Liver (tissue), 8 donors: ENCODE measurements at regions not wholly inside any gene's neighbourhood (a gene's known extent, or its start where the extent isn't known, plus 50 kb on each side); places are given as distances from the start of the nearest gene placed in this dataset.

ENCODE experiments used
- DNase-seq: peaks from one replicate; pipeline ENCODE4 v3.0.0-alpha.2; 2017; ENCODE audit warnings: low spot score
- H3K27ac ChIP-seq, 2 donors: one replicate each; pipeline ENCODE4 v1.7.0; 2013; ENCODE audit warnings: inconsistent platforms in 2 of 2, low read length in 2 of 2, control low read depth in 1 of 2, low read depth in 1 of 2, mild to moderate bottlenecking in 1 of 2
- H3K27me3 ChIP-seq, 4 donors: one replicate each; pipeline versions ENCODE4 v1.6.1 to v1.7.0; 2013; ENCODE audit warnings: low read length in 3 of 4, inconsistent platforms in 1 of 4, mild to moderate bottlenecking in 1 of 4, moderate library complexity in 1 of 4; ENCODE audit not compliant: control insufficient read depth in 4 of 4, insufficient read depth in 4 of 4
- H3K36me3 ChIP-seq, 4 donors: one replicate each; pipeline versions ENCODE4 v1.6.1 to v1.7.0; 2013; ENCODE audit warnings: low read length in 3 of 4, mild to moderate bottlenecking in 3 of 4, low read depth in 1 of 4, moderate library complexity in 1 of 4; ENCODE audit not compliant: control insufficient read depth in 4 of 4, insufficient read depth in 3 of 4
- H3K4me1 ChIP-seq, 4 donors: one replicate each; pipeline versions ENCODE4 v1.6.1 to v1.7.0; 2013; ENCODE audit warnings: low read length in 3 of 4, mild to moderate bottlenecking in 3 of 4, moderate library complexity in 1 of 4; ENCODE audit not compliant: control insufficient read depth in 4 of 4, insufficient read depth in 4 of 4
- H3K4me3 ChIP-seq, 3 donors: one replicate each; pipeline versions ENCODE4 v1.6.1 to v1.7.0; 2013; ENCODE audit warnings: low read length in 3 of 3, control low read depth in 1 of 3, low read depth in 1 of 3, mild to moderate bottlenecking in 1 of 3
- H3K9ac ChIP-seq, 2 donors: one replicate each; pipeline ENCODE4 v1.7.0; 2013; ENCODE audit warnings: low read length in 2 of 2, mild to moderate bottlenecking in 2 of 2, moderate library complexity in 2 of 2, control low read depth in 1 of 2, low read depth in 1 of 2
- H3K9me3 ChIP-seq, 4 donors: one replicate each; pipeline versions ENCODE4 v1.6.1 to v1.7.0; 2013; ENCODE audit warnings: low read length in 3 of 4; ENCODE audit not compliant: control insufficient read depth in 4 of 4
- CTCF ChIP-seq: fragments of 150-350 bp; IDR thresholded peaks from 2 replicates; pipeline ENCODE4 v1.5.1; 2017; ENCODE audit warnings: improper control_type of control experiment, low read depth, low read length; ENCODE audit not compliant: missing input control
- EGR1 ChIP-seq, 2 donors: IDR thresholded peaks; 2 replicates each; pipeline ENCODE4 v1.6.1; 2016 to 2018; ENCODE audit warnings: antibody characterized with exemption in 2 of 2, low read depth in 2 of 2
- FOXA1 ChIP-seq: IDR thresholded peaks from 2 replicates; pipeline ENCODE4 v1.6.1; 2016; ENCODE audit warnings: antibody characterized with exemption
- FOXA2 ChIP-seq: IDR thresholded peaks from 2 replicates; pipeline ENCODE4 v1.6.1; 2016; ENCODE audit warnings: antibody characterized with exemption
- GABPA ChIP-seq, 2 donors: IDR thresholded peaks in 1 of 2; conservative IDR thresholded peaks in 1 of 2; 2 replicates each; pipeline ENCODE4 v1.6.1; 2016; ENCODE audit warnings: antibody characterized with exemption in 2 of 2, mild to moderate bottlenecking in 1 of 2, moderate library complexity in 1 of 2
- HNF4A ChIP-seq, 2 donors: conservative IDR thresholded peaks; 2 replicates each; pipeline ENCODE4 v1.6.1; 2016; ENCODE audit warnings: antibody characterized with exemption in 2 of 2, mild to moderate bottlenecking in 2 of 2
- HNF4G ChIP-seq: IDR thresholded peaks from 2 replicates; pipeline ENCODE4 v1.6.1; 2016; ENCODE audit warnings: antibody characterized with exemption
- JUND ChIP-seq, 2 donors: IDR thresholded peaks; 2 replicates each; pipeline ENCODE4 v1.6.1; 2016; ENCODE audit warnings: antibody characterized with exemption in 2 of 2
- MAX ChIP-seq: IDR thresholded peaks from 2 replicates; pipeline ENCODE4 v1.6.1; 2016; ENCODE audit warnings: antibody characterized with exemption
- NR2F2 ChIP-seq: IDR thresholded peaks from 2 replicates; pipeline ENCODE4 v1.6.1; 2016; ENCODE audit warnings: antibody characterized with exemption
- RAD21 ChIP-seq, 2 donors: IDR thresholded peaks; 2 replicates each; pipeline ENCODE4 v1.6.1; 2016; ENCODE audit warnings: antibody characterized with exemption in 2 of 2, mild to moderate bottlenecking in 2 of 2
- REST ChIP-seq: IDR thresholded peaks from 2 replicates; pipeline ENCODE4 v1.6.1; 2016; ENCODE audit warnings: antibody characterized with exemption, mild to moderate bottlenecking
- RXRA ChIP-seq, 2 donors: IDR thresholded peaks; 2 replicates each; pipeline ENCODE4 v1.6.1; 2017 to 2018; ENCODE audit warnings: antibody characterized with exemption in 2 of 2, mild to moderate bottlenecking in 1 of 2
- SP1 ChIP-seq: IDR thresholded peaks from 2 replicates; pipeline ENCODE4 v1.6.1; 2018; ENCODE audit warnings: antibody characterized with exemption, mild to moderate bottlenecking
- TAF1 ChIP-seq: conservative IDR thresholded peaks from 2 replicates; pipeline ENCODE4 v1.6.1; 2016; ENCODE audit warnings: antibody characterized with exemption, mild to moderate bottlenecking
- YY1 ChIP-seq: IDR thresholded peaks from 2 replicates; pipeline ENCODE4 v1.6.1; 2016; ENCODE audit warnings: antibody characterized with exemption, mild to moderate bottlenecking
- ZBTB33 ChIP-seq: IDR thresholded peaks from 2 replicates; pipeline ENCODE4 v1.6.1; 2016; ENCODE audit warnings: antibody characterized with exemption
- WGBS: extraction: QIAGEN DNeasy Blood & Tissue Kit; methylation state at CpG from one replicate; pipeline ENCODE4 v1.1.7; 2013; 5-methylcytosine and 5-hydroxymethylcytosine counted together
- donor health status: healthy.
- donor health status: healthy.
- donor health status: healthy.
- donor health status: healthy.
- donor health status: healthy.

GRCh38 chr18:66141716-66142115, 390.9 kb downstream of the CDH7 start:
- H3K4me1 ChIP-seq = no peaks in the 10 kb centered on the region
- H3K27ac ChIP-seq = no peak overlapping the region
- H3K36me3 ChIP-seq = no peaks in the 10 kb centered on the region
- TF ChIP-seq REST (no peak), EGR1 (IDR thresholded peaks at IDR 0.05; ENCODE audit: low read depth in 2 of 2) (no peak)
- H3K9me3 ChIP-seq = no peaks in the 10 kb centered on the region
- no peak for DNase-seq
- peaks cover 0 to 4% (median 0%) of the 10 kb centered on the region in 4 donors for H3K27me3 ChIP-seq
- H3K9ac ChIP-seq = no peak overlapping the region
- H3K4me3 ChIP-seq = no peak overlapping the region
- 80% methylated on average over 4 of the region's 4 CpGs for WGBS

- Histone ChIP-seq H3K9ac (no peak overlapping the region), H3K27me3 (peaks cover 0 to 4% (median 0%) of the 10 kb centered on the region in 4 donors), H3K4me3 (no peak overlapping the region), H3K9me3 (no peaks in the 10 kb centered on the region), H3K4me1 (no peaks in the 10 kb centered on the region), H3K27ac (no peak overlapping the region), H3K36me3 (no peaks in the 10 kb centered on the region)
- 77% methylated on average over 5 of the region's 5 CpGs for WGBS
- TF ChIP-seq MAX (no peak), RXRA (IDR thresholded peaks at IDR 0.05) (no peak), TAF1 (no peak), YY1 (no peak)
- DNase-seq = no peak
Observed at GRCh38 chr18:66138642-66139041, 387.8 kb downstream of the CDH7 start.

GRCh38 chr18:66136039-66136438, 385.2 kb downstream of the CDH7 start:
- TF ChIP-seq JUND (IDR thresholded peaks at IDR 0.05) = no peak
- TF ChIP-seq CTCF = no peak
- TF ChIP-seq FOXA1 = no peak
- no peak for TF ChIP-seq SP1
- no peak for TF ChIP-seq ZBTB33
- TF ChIP-seq TAF1 = no peak
- TF ChIP-seq NR2F2 = no peak
- no peak for TF ChIP-seq HNF4G
- no peak for TF ChIP-seq FOXA2
- no peak for TF ChIP-seq YY1
- no peak for TF ChIP-seq HNF4A (conservative IDR thresholded peaks at IDR 0.05)
- TF ChIP-seq MAX = no peak
- TF ChIP-seq RXRA (IDR thresholded peaks at IDR 0.05) = no peak
- no peak for TF ChIP-seq RAD21 (IDR thresholded peaks at IDR 0.05)
- TF ChIP-seq EGR1 (IDR thresholded peaks at IDR 0.05; ENCODE audit: low read depth in 2 of 2) = no peak
- TF ChIP-seq GABPA (IDR thresholded peaks at IDR 0.05 in 1 of 2, conservative IDR thresholded peaks at IDR 0.05 in 1 of 2) = no peak
- Histone ChIP-seq H3K9me3 (no peaks in the 10 kb centered on the region), H3K27me3 (no peaks in the 10 kb centered on the region), H3K9ac (no peak overlapping the region), H3K4me1 (no peaks in the 10 kb centered on the region), H3K27ac (no peak overlapping the region), H3K4me3 (no peak overlapping the region), H3K36me3 (no peaks in the 10 kb centered on the region)
- DNase-seq = no peak
- WGBS = 65% methylated on average over 1 of the region's 1 CpG
